ENCODE measurements at regions not wholly inside any gene's neighbourhood (a gene's known extent, or its start where the extent isn't known, plus 50 kb on each side); places are given as distances from the start of the nearest gene placed in this dataset.

GRCh38 chr14:42421377-42422078 lies 814.9 kb downstream of the LRFN5 start:
- DNase-seq (ENCODE audit: low read depth): no peak

DNA sequence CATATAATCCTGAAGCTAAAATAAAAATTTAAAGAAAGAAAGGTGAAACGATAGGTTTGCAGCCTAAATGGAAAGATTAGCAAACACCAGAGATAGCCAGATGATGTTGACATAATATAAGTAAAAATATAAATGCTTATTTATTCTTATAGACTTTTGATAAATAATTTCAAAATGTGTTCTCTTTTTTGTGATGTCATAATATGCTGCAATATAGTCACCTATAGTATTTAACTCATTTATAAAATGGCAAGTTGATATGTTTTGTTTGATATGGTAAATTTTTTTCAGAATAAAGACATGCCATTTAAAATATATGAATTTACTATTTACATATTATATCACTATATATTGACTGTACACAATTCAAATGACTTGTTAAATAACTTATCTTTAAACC lies 813.4 kb downstream of the LRFN5 start:
- no peak for DNase-seq (ENCODE audit: low read depth)

DNA sequence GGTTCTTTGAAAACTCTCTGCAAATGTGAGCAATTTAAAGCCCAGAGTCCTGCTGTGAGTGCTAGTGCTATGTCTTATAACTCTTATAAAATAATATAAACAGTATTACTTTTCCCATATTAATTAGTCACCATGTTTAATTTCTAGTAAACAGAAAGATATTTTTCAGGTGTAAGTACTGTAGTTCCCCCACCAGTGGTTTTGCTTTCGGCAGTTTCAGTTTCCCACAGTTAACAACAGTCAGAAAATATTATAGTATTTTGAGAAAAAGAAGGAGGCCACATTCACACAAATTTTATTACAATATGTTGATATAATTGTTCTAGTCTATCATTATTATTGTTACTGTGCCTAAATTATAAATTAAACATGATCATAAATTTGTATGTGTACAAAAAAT lies 800.5 kb downstream of the LRFN5 start:
- DNase-seq (ENCODE audit: low read depth): no peak

- no peak for DNase-seq (ENCODE audit: low read depth)
These were observed 784.6 kb downstream of the LRFN5 start for GRCh38 chr14:42391146-42391834.

DNA sequence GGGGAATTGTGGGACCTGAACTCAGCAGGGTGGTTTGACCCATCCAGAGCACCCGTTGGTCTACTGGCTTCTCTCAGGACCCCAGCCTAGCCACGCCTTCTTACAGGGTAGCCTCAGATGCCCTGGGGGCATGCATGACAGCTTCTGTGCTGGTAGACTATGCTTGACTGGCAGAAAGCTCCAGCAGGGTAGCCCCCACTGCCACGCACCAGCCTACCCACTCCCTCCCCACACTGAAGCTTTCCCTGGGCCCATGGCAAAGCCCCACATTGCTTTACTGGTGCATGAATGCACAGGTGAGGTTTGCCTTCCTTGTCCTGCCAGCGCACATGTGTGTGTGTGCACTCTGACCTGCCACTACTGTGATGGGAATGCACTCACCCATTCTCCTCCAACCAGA lies 772.2 kb downstream of the LRFN5 start:
- peak; percentile 2 for DNase-seq (ENCODE audit: low read depth)

DNA sequence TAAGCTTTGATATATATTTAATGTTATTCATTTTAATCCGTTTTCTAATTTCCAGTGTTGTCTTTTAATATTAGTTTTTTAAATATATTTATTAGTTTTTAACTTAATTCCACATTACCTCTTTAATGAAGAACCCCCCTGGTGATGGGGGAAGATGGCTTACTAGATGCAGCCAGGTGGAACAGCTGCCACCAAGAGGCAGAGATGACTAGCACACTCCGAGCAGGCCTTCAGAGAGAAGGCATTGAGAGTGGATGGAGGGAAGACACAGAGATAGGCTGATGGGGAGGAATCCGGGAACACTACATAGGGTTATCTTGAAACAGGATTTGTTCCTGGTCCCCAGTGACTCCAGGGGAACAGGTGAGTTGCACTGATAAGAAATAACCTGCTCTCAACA lies 771.6 kb downstream of the LRFN5 start:
- DNase-seq (ENCODE audit: low read depth): no peak

GRCh38 chr14:42374332-42374731 lies 767.7 kb downstream of the LRFN5 start:
- DNase-seq (ENCODE audit: low read depth): no peak

DNA sequence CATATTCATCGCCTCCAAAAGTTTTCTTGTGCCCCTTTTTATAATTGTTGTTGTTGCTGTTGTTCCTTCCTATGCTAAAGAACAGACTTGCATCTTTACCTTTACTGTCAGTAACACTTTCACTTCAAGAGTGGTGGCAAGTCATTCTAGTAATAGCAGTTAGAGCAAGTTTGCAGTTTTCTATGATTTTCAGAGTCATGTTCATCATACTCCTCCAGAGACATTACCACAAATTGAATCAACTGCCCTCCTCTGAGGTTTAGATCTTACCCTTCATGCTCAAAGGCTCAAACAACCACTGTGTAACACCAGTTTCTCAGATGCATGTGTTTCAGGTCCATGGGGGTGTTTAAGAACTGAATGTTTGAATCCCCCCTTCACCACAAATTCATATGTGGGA lies 763.4 kb downstream of the LRFN5 start:
- no peak for DNase-seq (ENCODE audit: low read depth)

- no peak for DNase-seq (ENCODE audit: low read depth)
These were observed 761.6 kb downstream of the LRFN5 start for GRCh38 chr14:42368234-42368633.

GRCh38 chr14:42353315-42353714 lies 746.6 kb downstream of the LRFN5 start:
- DNase-seq (ENCODE audit: low read depth): no peak

GRCh38 chr14:42335918-42336317 lies 729.2 kb downstream of the LRFN5 start:
- no peak for DNase-seq (ENCODE audit: low read depth)

GRCh38 chr14:42334931-42335330 lies 728.3 kb downstream of the LRFN5 start:
- DNase-seq (ENCODE audit: low read depth): no peak

DNA sequence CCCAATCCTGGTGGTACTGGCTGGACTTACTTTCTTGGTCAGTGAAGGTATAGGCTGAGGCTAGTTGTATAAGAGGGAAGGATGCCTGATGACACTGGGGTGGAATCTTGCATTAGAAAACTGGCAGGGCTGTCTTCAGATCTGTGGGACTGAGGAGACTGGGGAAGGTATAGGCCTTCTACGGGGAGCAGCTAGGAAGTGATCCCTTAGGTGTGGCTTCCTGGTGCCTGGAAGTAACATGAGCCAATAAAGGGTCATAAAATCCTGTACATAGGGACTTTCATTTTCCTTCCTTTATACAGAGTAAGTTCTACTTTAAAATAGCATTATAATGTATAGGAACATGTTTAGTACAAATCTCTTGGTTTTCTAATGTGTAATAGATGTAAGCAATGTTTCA lies 716.8 kb downstream of the LRFN5 start:
- no peak for DNase-seq (ENCODE audit: low read depth)

- DNase-seq (ENCODE audit: low read depth): no peak
These were observed 716.0 kb downstream of the LRFN5 start for GRCh38 chr14:42322531-42323284.

GRCh38 chr14:42319996-42320395 lies 713.3 kb downstream of the LRFN5 start:
- no peak for DNase-seq (ENCODE audit: low read depth)

DNA sequence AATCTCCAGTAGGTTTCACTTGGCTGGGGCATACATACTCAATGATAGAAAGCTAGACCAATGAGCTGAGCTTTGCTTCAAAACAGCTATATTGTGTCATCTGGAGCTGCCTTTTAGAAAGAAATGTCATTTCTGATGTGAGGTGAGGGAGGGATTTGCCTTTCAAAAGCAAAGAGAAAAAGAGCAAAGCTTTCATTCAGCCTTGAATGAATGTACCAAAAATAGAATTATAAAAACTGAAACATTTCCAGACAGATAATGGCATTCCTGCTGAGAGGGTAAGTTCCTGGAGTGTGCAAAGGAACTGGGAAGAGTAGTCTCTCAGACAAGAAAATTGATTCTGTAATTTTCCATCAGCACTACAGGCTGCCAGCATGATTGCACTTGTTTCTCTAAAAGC lies 710.0 kb downstream of the LRFN5 start:
- DNase-seq (ENCODE audit: low read depth): no peak

DNA sequence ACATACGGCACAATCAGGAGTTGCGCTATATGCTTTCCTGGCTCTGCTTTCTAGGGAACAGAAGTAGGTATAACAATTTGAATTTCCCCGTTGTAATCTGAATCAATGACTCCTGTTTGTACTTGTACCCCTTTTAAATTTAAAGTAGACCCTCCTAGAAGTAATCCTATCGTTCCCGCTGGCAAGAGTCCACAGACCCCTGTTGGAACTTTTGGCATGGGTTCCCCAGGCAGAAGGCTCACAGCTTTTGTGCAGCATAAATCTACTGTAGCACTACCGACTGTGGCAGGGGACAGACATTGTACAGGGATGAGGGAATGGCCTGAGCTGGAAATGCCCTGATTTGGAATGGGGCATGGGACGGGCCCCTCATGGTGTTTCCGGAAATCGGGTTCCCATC lies 705.2 kb downstream of the LRFN5 start:
- no peak for DNase-seq (ENCODE audit: low read depth)

- no peak for DNase-seq (ENCODE audit: low read depth)
These were observed 700.7 kb downstream of the LRFN5 start for GRCh38 chr14:42307239-42307825.

- peak; percentile 19 for DNase-seq (ENCODE audit: low read depth)
These were observed 693.0 kb downstream of the LRFN5 start for GRCh38 chr14:42299692-42300091.

GRCh38 chr14:42293180-42293579 lies 686.5 kb downstream of the LRFN5 start:
- no peak for DNase-seq (ENCODE audit: low read depth)

GRCh38 chr14:42277840-42278239 lies 671.2 kb downstream of the LRFN5 start:
- DNase-seq (ENCODE audit: low read depth): no peak

DNA sequence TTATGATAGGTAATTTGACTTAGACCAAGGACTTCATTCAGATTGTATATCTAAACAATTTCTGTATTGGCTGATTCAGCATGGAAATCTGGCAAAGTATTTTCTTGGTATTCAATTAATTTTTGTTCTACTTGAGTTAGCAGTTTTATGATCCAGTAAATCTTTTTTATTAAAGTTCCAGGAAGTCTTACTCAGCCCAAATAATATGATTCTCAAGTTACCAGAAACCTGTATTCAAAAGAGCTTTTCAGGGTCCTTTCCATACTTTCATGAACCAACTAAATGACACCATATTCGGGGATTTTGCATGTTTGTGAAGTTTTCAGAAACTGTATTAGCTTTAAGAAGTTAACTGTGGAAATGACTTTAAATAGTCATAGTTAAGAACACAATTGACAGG lies 662.6 kb downstream of the LRFN5 start:
- no peak for DNase-seq (ENCODE audit: low read depth)

- no peak for DNase-seq (ENCODE audit: low read depth)
These were observed 641.5 kb downstream of the LRFN5 start for GRCh38 chr14:42248131-42248530.
